Activated CD4-positive, alpha-beta T cell treated with anti-CD3 and anti-CD28 coated beads, Interleukin-2, amount 50 U/mL, for 24 hours (primary cell): ENCODE measurements at regions not wholly inside any gene's neighbourhood (a gene's known extent, or its start where the extent isn't known, plus 50 kb on each side); places are given as distances from the start of the nearest gene placed in this dataset.
"Not testable (repeated sequence)": the region's sequence is repeated elsewhere in the genome, so short reads cannot be mapped to it uniquely, and the experiment has no call there.

ENCODE experiments used
- DNase-seq, 2 donors: peaks; one replicate each; pipeline ENCODE4 v3.0.0-alpha.2; 2020; ENCODE audit warnings: low read depth in 1 of 2, low spot score in 1 of 2

DNA sequence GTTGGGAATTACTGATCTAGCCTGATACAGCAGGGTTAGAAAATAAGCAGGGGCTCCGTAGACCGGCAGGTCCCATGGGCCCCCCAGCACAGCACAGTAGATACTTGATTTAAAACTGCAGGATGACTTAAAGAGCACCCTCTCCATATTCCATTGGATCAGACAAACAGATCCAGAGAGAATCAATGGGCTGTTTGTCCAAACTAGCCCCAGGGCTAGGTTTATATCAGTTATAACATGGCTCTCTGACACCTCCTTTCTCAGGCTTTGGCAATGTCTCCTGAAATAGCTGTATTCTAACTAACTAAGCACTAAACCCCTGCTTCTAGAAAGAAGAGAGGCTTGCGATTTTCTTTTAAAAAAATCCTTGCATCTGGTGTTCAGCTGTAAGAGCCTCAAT, 100.4 kb upstream of the GALNT18 start:
- DNase-seq = no peak

DNA sequence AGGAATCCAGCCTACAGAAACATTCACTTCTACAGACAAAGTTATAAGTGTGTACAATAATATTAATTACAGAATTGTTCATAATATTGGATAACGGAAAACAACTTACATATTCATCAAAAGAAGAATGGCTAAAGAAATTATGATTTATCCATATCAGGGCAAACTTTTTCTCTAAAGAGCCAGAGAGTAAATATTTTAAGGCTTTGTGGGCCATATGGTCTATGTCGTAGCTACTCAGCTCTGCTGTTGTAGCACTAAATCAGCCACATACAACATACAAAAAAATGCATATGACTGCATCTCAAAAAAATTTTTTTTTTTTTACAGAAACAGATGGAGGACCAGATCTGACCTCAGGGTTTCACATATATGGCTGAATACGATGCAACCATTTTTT, 96.7 kb upstream of the GALNT18 start:
- no peak for DNase-seq

DNA sequence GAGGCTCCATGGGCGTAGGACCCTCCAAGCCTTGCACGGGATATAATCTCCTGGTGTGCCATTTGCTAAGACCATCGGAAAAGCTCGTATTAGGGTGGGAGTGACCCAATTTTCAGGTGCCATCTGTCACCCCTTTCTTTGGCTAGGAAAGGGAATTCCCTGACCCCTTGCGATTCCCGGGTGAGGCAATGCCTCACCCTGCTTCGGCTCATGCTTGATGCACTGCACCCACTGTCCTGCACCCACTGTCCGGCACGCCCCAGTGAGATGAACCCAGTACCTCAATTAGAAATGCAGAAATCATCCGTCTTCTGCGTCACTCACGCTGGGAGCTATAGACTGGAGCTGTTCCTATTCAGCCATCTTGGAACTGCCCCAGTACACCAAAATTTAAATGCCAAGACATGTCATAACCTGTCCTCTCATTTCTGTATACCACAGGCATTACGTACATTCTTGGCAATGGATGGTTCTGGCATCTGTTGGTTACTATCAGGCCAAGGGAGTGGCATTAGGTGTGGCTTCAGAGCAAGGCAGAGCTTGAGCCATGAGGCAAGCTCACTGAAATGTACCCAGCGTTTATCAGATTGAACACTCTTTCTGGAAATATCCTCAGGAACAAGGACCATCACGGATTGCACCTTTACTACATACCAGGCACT, 95.4 kb upstream of the GALNT18 start:
- DNase-seq = no peak

DNA sequence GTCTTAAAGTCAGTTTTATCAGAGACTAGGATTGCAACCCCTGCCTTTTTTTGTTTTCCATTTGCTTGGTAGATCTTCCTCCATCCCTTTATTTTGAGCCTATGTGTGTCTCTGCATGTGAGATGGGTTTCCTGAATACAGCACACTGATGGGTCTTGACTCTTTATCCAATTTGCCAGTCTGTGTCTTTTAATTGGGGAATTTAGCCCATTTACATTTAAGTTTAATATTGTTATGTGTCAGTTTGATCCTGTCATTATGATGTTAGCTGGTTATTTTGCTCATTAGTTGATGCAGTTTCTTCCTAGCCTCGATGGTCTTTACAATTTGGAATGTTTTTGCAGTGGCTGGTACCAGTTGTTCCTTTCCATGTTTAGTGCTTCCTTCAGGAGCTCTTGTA, 93.3 kb upstream of the GALNT18 start:
- DNase-seq = not testable (repeated sequence)

DNA sequence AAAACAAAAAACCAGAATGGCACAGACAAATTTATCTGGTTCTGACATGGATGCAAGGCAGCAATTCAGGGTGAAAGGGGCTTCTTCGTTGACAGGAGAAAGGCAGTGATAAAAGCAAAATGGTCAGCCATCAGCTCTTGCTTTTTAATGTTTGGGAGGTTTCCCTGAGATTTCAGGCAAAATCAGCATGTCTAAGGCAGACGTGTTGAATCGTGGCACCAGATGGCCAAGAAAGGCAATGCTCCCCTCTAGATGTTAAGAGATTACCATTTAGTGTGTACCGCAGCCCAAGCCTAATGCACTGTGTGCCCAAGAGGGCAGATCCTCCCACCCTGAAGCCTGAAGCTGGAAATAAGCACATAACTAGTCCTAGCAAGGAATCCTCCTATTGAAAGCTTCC, 88.8 kb upstream of the GALNT18 start:
- DNase-seq = no peak

DNA sequence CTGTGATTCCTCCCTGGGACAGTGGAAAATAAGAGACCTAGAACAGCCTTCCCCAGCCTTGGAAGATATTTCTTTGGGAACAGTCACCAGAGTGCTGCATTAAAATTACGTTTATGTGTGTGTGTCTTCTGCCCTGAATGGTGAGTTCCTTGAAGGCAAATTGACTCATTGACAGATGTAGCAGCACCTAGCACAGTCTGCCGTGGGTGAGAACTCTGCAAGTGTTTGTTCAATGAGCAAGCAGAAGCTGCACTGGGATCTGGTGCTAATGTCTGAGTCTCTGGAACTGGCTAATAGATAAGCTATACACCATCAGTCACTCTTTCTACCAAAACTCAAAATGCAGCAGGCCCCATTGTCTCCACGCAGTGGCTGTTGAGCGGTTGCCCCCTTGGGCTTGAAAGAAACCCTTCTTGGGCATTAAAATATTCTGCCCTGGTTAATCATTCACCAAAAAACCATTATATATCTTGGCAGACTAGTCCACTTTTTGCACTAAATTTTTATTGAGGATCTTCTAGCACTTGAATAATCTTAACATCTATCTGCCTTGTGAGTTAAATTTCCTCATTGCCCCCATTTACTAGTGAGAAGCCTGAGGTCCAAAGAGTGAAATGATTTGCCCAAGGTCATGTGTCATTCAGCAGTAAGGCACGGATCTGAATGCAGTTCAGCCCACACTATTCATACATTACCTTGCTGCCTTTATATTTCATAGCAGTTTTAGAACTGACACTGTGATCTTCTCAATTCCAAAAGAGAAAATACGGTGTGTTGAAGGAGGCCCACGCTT, 87.8 kb upstream of the GALNT18 start:
- no peak for DNase-seq

DNA sequence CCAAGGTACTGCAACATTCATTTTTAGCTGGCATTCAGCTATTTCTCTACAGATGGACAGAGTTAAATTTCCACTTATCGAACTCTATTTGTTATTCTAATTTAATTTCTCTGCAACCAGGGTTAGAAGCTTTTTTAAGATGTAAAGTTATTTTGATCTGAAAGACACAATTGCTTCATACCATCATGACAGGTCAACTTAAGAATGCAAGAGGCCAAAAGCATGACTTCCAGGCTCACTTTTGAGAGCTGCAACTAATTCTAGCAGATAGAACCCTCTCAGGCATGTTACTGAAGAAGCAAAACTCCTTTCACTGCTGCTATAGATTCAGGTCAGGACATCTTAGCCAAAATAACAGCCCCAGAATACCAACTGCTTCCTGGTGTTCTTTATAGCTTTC, 86.5 kb upstream of the GALNT18 start:
- no peak for DNase-seq

DNA sequence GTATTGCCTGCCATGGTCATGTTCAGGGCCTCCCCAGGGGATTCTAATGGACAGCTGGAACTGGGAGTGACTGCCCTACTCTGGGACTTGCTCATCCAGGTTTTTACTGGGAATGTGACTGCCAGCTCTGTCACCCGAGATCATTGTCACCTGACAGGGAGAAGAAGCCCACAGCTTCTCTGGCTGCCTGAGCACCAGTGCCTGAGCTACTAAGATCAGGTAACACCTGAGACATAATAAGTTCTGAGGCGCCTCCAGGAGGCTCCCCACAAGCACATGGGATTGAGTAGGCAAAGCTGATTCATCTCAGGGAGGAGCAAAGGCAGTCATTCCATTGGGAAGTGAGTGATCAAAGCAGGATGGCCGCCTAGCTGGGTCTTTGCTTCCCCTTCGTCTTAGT, 84.2 kb upstream of the GALNT18 start:
- DNase-seq = no peak

DNA sequence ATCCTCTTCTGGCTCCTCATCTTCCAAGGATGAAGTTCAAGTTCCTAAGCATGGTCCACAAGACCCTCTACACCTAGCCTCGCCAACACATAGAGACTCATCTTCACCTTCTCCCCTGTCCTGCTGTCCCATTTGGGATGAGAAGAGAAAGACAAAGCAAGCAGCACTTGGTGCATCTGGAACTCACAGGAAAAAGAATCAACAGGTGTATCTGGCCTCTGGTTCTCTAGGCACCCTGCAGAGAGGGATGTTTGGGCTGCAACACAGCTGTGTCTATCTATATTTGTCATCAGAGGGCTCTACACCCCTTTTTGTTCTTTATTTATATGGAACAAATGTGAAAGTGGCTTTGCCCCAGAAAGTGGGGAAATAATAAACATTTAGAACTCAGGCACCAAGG, 82.1 kb upstream of the GALNT18 start:
- no peak for DNase-seq

DNA sequence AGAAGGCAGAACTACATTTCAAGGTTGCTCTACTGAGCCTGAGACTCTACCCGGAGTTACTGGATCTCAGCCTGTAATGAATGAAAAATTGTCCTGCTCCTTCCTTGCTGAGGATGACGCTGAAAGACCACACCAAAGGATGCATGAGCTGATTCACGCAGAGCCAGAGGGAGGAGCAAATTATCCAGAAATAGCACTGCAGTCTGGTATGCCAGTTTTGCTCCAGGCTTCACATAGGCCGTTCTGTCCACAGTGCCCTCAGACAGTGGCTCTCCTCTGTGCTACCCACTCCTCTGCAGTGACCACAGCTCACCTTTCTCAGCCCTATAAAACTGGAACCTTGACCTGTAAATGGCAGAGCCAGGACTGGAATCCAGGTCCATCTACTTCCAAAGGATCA, 79.3 kb upstream of the GALNT18 start:
- no peak for DNase-seq

DNA sequence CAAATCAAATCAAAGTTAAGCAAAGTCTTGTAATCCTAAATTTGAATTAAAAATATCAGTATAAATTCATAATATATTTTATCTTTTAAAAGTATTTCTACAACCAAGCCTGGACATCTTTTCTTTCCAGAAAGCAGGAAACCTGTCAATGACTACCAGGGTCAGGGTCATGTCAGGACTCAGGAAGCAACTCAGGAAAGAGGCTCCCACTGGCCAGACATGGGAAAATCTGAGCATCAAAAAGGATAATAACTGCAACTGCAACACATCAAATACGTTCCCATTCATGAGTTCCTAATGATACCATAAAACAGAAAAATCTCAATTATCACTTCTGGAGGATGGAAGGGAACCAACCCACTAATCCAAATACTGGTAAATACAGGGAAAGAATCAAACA, 76.0 kb upstream of the GALNT18 start:
- no peak for DNase-seq

DNA sequence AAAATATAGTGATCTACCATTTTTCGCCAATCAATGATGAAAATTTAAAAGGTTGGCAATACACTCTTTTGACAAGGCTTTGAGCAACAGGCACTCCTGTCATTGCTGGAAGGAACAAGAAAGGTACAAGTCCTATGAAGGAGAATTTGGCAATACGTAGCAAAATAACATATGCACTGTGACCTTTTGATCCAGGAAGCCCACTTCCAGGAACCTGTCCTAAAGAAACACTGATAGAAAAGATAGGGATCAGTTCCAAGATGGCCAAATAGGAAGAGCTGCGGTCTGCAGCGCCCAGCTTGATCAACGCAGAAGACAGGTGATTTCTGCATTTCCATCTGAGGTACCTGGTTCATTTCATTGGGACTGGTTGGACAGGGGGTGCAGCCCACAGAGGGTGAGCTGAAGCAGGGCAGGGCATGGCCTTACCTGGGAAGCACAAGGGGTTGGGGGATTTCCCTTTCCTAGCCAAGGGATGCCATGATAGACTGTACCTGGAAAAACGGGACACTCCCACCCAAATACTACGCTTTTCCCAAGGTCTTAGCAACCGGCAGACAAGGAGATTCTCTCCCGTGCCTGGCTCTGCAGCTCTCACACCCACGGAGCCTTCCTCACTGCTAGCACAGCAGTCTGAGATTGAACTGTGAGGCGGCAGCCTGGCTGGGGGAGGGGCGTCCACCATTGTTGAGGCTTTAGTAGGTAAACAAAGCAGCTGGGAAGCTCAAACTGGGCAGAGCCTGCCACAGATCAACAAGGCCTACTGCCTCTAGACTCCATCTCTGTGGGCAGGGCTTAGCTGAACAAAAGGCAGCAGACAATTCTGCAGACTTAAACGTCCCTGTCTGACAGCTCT, 69.7 kb upstream of the GALNT18 start:
- no peak for DNase-seq

DNA sequence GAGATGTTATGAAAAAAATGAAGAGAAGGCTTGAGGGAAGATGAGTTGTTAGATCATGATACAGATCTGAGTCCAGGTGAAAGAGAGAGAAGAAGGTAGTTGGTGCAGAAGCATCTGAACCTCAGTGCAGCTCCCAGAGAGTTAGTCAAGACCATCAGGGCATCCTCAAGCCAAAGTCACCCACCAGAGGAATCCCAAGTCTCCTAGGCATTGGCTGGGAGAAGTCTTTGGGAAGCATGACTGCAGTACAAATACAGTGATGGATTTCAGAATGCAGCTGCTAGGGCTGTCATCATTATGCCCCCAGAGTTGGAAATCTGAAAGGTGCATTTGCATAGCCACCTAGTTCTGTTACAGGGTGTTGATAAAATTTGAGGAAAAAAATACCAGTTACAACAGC, 59.7 kb upstream of the GALNT18 start:
- no peak for DNase-seq

DNA sequence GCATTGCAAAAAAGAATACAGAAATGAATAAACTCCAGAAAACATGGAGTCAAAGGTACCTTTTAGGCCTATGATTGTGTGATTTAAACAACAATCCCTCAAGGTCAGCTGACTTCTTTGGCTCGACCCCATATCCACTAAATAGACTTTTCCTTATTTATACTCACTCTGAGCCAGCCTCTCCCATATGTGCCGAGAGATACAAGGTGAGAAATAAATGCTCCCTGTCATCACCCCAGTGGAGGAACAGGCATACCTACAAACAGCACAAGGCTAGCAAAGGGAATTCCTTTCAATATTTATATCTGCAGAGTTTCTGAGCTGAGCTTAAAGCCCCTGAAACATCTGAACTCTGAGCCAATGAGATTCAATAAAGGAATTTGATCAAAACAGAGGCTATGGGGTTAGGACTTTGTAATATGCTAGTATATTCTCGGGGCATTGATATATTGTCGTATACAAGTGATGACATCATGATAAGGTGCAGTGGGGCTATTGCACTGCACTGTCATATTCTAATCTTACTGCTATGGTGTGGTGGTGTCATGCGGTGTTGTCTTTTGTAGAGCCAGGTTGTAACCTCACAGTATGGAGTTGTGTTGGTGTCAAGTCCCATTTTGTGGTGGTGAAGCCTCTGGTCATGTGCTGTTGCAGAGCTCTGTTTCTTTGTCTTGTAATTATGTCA, 56.0 kb upstream of the GALNT18 start:
- DNase-seq = no peak

DNA sequence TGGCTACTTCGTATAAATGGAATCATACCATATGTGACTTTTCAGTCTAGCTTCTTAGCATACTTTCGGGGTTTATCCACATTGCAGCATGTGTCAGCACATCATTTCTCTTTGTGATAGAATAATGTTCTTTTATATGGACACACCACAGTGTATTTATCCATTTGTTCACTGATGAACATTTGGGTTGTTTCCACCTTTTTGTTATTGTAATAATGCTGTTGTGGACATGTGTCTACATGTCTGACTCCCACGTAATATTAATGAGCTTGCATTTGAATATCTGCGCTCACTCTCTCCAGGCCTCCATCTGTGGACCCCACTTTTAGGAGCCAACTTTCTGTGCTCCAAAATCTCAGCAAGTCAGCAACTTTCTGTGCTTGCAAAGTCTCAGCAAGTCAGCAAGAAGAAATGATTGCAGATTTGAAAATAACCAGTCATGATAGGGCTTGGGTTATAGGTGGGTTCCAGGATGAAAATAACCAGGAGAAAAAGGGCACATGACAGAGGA, 53.9 kb upstream of the GALNT18 start:
- no peak for DNase-seq

DNA sequence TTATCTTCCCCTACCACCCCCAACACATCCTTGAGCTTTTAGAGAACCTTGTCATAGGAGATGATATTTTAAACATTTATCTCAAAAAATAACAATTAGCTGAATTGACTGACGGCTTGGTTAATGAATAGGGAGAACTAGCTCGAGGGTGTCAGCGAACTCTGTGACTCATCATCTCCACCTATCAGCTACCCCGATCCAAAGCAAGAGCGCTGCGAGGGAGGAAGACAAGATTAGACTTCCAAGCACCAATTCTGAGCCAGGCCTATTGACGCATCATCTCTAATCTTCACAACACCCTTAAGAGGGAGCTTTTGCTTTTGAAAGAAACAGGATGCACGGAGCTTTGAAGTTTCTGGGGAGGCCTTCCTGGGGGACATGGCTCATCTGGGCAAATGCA, 51.0 kb upstream of the GALNT18 start:
- DNase-seq = no peak

DNA sequence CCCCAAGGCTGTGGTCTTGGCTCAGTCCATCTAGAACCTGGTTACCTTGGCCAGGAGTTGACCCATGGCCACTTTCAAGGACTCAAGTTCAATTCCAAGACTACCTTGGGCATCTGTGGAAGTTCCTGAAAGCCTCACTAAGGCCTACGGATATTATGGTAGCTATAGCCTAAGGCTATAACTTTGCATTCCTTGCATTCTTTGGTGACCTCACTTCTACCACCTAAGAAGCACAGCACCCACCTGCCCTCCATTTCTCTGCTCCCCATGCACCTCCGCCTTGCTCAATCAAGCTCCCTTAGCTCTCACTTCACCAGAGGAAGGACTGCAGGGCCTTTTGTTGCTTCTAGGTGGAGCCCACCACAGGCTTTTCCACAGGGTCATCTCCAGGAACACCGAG, 50.3 kb upstream of the GALNT18 start:
- no peak for DNase-seq
